Nephron progenitor cell (in vitro differentiated cells): ENCODE measurements at regions not wholly inside any gene's neighbourhood (a gene's known extent, or its start where the extent isn't known, plus 50 kb on each side); places are given as distances from the start of the nearest gene placed in this dataset.

Source experiments
- DNase-seq: peaks from one replicate; pipeline ENCODE4 v3.0.0; 2021
- H3K27ac Mint-ChIP-seq: 2 replicates; pipeline ENCODE4 v1.8.0; 2021; ENCODE audit warnings: mild to moderate bottlenecking, moderate library complexity, mixed read lengths
- H3K27me3 Mint-ChIP-seq: 2 replicates; pipeline ENCODE4 v1.8.0; 2021; ENCODE audit warnings: mild to moderate bottlenecking, low read depth, mixed read lengths; ENCODE audit not compliant: poor library complexity
- H3K36me3 Mint-ChIP-seq: 2 replicates; pipeline ENCODE4 v1.8.0; 2021; ENCODE audit warnings: low read depth, mixed read lengths
- H3K4me1 Mint-ChIP-seq: 2 replicates; pipeline ENCODE4 v1.8.0; 2021; ENCODE audit warnings: mixed read lengths
- H3K4me3 Mint-ChIP-seq: 2 replicates; pipeline ENCODE4 v1.8.0; 2021; ENCODE audit warnings: mild to moderate bottlenecking, moderate library complexity, mixed read lengths
- H3K9me3 Mint-ChIP-seq: 2 replicates; pipeline ENCODE4 v1.8.0; 2021; ENCODE audit warnings: mild to moderate bottlenecking, moderate library complexity, mixed read lengths
- TF ChIP-seq, protein P1 (sequence below): fragments of 200-600 bp; sonication (generic); IDR thresholded peaks from 2 replicates; pipeline ENCODE4 v1.5.0; 2021; ENCODE audit warnings: antibody characterized with exemption

DNA sequence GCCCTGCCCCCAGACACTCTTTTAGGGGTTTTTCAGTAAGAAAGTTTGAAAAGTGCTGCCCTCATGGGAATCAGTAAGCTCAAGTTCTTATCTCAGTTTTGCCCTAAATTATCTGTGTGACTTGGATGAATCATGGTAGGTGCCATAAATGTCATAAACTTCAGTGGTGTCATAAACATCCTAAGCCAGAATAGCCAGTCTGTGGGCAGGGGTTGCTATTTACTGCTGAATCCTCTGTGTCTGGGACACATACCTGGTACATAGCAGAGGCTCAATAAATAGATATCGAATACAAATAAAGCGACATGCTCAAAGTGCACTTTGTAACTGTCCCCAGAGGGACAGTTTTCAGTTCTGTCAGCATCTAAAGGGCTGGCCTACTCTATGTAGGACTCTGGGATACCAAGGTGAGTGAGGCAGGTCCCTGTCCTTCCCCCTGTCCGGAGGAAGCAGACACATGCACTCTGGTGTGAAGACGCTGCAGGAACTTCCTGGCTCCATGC lies 502.1 kb downstream of the RPS24 start:
- TF ChIP-seq, protein P1, sequence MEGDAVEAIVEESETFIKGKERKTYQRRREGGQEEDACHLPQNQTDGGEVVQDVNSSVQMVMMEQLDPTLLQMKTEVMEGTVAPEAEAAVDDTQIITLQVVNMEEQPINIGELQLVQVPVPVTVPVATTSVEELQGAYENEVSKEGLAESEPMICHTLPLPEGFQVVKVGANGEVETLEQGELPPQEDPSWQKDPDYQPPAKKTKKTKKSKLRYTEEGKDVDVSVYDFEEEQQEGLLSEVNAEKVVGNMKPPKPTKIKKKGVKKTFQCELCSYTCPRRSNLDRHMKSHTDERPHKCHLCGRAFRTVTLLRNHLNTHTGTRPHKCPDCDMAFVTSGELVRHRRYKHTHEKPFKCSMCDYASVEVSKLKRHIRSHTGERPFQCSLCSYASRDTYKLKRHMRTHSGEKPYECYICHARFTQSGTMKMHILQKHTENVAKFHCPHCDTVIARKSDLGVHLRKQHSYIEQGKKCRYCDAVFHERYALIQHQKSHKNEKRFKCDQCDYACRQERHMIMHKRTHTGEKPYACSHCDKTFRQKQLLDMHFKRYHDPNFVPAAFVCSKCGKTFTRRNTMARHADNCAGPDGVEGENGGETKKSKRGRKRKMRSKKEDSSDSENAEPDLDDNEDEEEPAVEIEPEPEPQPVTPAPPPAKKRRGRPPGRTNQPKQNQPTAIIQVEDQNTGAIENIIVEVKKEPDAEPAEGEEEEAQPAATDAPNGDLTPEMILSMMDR, result no peak
- no peak for DNase-seq
- Mint-ChIP-seq H3K27me3 (peaks cover 26% of the 10 kb centered on the region), H3K36me3 (no peaks in the 10 kb centered on the region), H3K4me3 (no peak overlapping the region), H3K9me3 (peaks cover 12% of the 10 kb centered on the region), H3K27ac (no peak overlapping the region), H3K4me1 (peaks cover 29% of the 10 kb centered on the region)

DNA sequence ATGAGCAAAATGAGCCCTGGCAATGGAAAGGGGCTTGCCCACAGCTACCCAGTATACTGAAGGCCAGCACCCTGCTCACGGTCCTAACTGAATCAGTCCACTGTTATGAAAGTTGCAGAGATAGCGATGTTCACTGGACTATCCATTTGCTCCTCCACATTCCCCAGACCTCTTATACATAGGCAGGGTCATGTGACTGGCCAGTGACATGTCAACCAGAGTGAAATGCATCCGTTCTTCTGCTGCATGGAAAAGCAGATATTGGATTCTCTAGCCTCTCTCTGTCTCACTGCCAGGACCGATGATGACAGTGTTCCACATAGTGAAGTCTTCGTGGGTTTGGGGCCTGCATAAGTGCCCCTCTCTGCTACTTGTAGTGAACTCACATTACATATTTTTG lies 503.4 kb downstream of the RPS24 start:
- TF ChIP-seq, protein P1, result no peak
- Mint-ChIP-seq H3K4me1 (peaks cover 36% of the 10 kb centered on the region), H3K27me3 (peaks cover 29% of the 10 kb centered on the region), H3K9me3 (peaks cover 5% of the 10 kb centered on the region), H3K27ac (no peak overlapping the region), H3K4me3 (no peak overlapping the region), H3K36me3 (no peaks in the 10 kb centered on the region)
- DNase-seq, result no peak

DNA sequence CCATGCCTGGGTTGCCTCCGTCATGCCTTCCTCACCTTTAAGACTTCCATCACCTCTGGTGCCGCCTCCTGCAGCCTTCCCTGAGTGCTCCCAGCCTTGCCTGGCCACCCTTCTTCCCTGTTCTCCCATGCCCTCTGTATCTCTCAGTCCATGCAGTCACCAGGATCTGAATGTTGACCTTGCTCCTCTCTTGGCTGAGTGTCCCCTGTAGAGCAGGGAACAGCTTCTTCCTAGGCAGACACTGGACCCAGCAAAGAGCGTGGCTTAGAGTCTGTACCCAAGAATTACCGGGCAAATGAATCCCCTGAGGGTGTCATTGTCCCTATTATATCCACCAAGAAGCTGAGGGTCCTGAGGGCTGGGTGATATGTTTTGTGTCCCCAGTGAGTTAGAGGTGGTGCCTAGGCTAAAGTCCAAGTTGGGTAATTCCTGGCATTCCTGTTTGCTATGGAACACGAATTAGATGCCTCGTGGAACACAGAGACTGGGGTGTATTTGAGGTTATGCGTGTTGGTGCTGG lies 505.6 kb downstream of the RPS24 start:
- H3K27ac Mint-ChIP-seq, result no peak overlapping the region

DNA sequence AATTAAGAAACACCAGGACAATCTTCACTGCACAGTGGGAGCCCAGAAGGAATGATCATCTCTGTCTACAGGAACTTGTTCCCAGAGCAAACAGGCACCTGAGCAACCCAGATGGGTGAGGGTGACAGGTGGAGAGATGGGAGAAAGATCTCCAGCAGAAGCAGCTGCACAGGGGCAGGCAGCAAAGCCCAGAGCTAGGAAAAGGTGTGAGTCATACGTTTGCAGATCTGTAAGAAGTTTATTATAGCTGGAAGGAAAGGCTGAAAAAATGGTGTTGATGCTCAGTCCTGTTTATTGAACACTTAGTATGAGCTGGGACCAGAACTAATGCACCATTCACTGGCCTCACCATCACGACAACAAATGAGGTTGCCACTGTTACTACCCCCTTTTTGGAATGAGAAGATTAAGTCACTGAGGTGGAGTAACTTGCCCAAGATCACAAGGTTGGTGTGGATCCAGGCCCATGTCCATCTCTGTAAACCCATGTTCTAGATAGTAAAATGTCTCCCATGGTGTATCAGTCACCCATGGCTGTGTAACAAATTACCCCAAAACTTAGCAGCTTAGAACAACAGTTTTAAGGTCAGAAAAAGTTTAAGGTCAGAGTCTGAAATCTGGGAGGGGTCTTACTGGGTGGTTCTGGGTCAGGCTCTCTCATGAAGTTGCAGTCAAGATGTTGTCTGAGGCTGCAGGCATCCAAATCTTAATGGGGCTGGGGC lies 506.9 kb downstream of the RPS24 start:
- TF ChIP-seq, protein P1, result no peak
- H3K4me1 Mint-ChIP-seq, result peaks cover 62% of the 10 kb centered on the region
- peaks cover 4% of the 10 kb centered on the region for H3K9me3 Mint-ChIP-seq
- H3K27ac Mint-ChIP-seq, result no peak overlapping the region
- H3K27me3 Mint-ChIP-seq, result peaks cover 24% of the 10 kb centered on the region
- no peak for DNase-seq
- no peaks in the 10 kb centered on the region for H3K36me3 Mint-ChIP-seq
- H3K4me3 Mint-ChIP-seq, result no peak overlapping the region

More for the DNA sequence above, 505.6 kb downstream of the RPS24 start:
- Mint-ChIP-seq H3K27me3 (peaks cover 24% of the 10 kb centered on the region), H3K4me1 (peaks cover 50% of the 10 kb centered on the region), H3K9me3 (peaks cover 4% of the 10 kb centered on the region), H3K36me3 (no peaks in the 10 kb centered on the region), H3K4me3 (no peak overlapping the region)
- no peak for DNase-seq
- TF ChIP-seq, protein P1, result no peak

DNA sequence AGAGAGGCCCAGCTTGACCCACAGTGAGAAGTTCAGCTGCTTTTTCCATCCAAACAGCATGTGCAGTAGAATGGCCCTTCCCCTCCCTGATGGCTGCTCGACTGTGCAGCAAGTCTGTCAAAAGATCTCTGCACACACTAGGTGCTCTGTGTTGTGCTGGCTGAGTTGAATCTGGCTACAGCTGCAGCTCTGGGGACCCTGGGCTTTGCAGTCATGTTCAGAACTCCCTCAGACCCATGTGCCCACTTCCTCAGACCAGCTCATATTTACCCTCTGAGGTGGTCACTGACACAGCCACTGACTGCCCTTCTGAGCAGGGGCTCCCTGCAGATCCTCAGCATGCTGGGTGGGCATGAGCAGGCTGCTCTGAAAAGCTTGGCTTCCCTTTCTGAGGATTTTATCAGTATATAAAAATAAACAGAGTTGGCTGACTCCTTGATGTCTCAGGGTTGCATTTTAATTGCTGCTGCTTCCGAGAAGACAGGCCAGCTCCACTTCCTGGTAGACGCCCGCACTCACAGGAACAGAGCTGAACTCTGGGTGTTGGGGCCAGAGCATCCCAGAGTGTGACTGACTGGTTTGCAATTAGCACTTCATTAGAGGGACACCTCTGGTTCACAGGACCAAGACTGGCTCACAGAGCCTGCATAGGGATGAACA lies 507.9 kb downstream of the RPS24 start:
- no peaks in the 10 kb centered on the region for H3K36me3 Mint-ChIP-seq
- H3K9me3 Mint-ChIP-seq, result peaks cover 4% of the 10 kb centered on the region
- H3K27me3 Mint-ChIP-seq, result peaks cover 28% of the 10 kb centered on the region
- no peak for DNase-seq
- H3K4me1 Mint-ChIP-seq, result peaks cover 63% of the 10 kb centered on the region
- H3K4me3 Mint-ChIP-seq, result no peak overlapping the region
- no peak overlapping the region for H3K27ac Mint-ChIP-seq
- TF ChIP-seq, protein P1, result no peak
